H54 (cell line): ENCODE measurements at regions not wholly inside any gene's neighbourhood (a gene's known extent, or its start where the extent isn't known, plus 50 kb on each side); places are given as distances from the start of the nearest gene placed in this dataset.
A peak's percentile ranks its signal among the peaks of the same experiment; 100 is the strongest.

Source experiments
- DNase-seq: peaks from one replicate; pipeline ENCODE4 v3.0.0; 2011; ENCODE audit warnings: low spot score, mixed read lengths; ENCODE audit not compliant: insufficient read length
- FAIRE-seq: peaks from 3 replicates; lab custom pipeline; 2011; peaks lifted over from hg19 to GRCh38; lab: Jason Lieb, UNC
- POLR2A ChIP-seq: IDR thresholded peaks from 2 replicates; pipeline ENCODE4 v1.6.1; 2011; ENCODE audit warnings: low read depth, mild to moderate bottlenecking, low read length

- no peak for TF ChIP-seq POLR2A
- DNase-seq (no peak), FAIRE-seq (no peak)
Observed at GRCh38 chr3:193800138-193801043, 207.4 kb downstream of the OPA1 start.

GRCh38 chr3:193801097-193801496 lies 208.1 kb downstream of the OPA1 start:
- FAIRE-seq (no peak), DNase-seq (no peak)
- TF ChIP-seq POLR2A, result no peak

GRCh38 chr3:193803288-193803687 lies 210.3 kb downstream of the OPA1 start:
- FAIRE-seq (no peak), DNase-seq (no peak)
- TF ChIP-seq POLR2A, result no peak

DNA sequence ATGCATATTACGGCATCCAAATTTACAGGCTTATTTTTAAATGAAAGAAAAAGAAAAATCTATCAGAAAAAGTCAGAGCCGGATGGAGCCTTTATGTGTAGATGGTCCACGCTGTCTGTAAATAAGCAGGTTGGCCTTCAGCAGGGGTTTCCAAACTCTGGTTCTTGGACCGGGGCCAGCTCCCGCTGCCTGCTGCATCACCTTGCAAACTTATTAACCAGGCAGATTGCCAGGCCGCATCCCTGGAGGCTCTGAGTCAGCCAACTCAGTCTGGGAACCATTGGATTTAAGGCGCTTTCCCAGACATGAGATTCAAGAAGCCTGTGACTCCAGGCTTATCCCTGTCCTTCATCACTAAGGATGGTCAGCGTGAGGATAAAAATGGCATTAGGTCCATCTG lies 212.4 kb downstream of the OPA1 start:
- TF ChIP-seq POLR2A, result no peak
- peak; percentile 92 for FAIRE-seq
- DNase-seq, result peak; percentile 77

DNA sequence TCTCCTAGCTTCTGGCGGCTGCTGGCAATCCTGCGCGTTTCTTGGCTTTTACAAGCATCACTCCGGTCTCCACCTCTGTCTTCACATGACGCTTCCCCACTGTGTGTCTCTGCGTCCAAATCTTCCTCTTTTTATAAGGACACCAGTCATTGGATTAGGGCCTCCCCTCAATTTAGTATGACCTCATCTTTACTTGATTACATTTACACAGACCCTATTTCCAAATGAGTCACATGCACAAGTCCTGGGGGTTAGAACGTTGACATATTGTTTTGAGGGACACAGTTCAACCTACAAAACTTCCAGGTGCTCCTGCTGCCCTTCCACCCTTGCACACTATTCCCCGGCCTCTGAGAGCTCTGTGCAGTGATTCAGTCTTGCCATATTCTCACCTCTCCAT lies 215.3 kb downstream of the OPA1 start:
- TF ChIP-seq POLR2A, result no peak
- no peak for FAIRE-seq
- no peak for DNase-seq

GRCh38 chr3:193809106-193809505 lies 216.1 kb downstream of the OPA1 start:
- TF ChIP-seq POLR2A, result no peak
- FAIRE-seq (no peak), DNase-seq (no peak)

DNA sequence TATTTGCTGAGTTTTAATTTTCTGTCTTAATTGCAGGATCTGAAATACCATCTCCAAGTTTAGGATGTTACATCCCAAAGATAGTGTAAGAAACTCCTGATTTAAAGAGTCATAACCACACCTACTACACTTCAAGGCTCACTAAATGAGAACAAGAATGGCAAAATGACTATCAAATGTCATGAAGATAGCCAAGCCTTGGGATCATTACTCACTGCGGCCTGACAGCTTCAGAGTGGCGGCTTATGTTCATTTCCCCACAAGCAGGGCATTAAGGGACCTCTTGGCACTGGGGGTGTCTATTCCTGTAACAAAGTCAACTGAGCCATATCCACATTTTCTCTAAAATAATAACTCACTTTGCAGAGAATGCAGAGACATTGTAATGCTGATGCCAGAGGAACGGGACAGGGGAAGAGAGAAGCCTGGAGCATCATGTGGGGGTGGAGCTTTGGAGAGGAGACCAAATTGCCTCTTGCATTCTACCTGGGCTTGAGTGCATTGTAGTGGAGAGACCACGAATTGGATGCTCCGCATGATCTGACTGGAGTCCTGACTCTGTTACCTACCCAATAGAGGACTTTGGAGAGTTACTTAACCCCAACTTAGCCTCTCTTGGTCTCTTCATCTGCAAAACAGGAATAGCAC lies 219.2 kb downstream of the OPA1 start:
- TF ChIP-seq POLR2A, result no peak
- FAIRE-seq, result no peak

GRCh38 chr3:193812791-193813500 lies 219.9 kb downstream of the OPA1 start:
- no peak for DNase-seq
- no peak for TF ChIP-seq POLR2A
- FAIRE-seq, result no peak

More for the DNA sequence above, 219.2 kb downstream of the OPA1 start:
- DNase-seq, result no peak

DNA sequence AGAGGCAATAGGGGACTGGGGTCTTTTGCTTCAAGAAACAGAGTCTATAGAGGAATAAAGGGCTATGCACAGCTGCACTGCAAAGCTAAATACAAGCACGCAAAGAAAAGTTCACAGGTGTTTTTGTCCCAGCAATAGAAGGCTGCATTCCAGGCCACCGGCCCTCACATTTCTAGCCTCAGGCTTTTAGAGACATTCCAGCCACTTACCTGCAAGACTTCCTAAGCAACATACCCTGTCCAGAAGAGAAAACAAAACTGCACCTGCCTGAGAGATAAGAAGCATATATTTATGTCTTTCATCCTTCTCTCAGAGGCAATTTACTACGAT lies 220.5 kb downstream of the OPA1 start:
- DNase-seq, result no peak
- FAIRE-seq, result no peak
- TF ChIP-seq POLR2A, result no peak

- DNase-seq, result no peak
- TF ChIP-seq POLR2A, result no peak
- FAIRE-seq, result no peak
Observed at GRCh38 chr3:193814166-193814892, 221.3 kb downstream of the OPA1 start.

DNA sequence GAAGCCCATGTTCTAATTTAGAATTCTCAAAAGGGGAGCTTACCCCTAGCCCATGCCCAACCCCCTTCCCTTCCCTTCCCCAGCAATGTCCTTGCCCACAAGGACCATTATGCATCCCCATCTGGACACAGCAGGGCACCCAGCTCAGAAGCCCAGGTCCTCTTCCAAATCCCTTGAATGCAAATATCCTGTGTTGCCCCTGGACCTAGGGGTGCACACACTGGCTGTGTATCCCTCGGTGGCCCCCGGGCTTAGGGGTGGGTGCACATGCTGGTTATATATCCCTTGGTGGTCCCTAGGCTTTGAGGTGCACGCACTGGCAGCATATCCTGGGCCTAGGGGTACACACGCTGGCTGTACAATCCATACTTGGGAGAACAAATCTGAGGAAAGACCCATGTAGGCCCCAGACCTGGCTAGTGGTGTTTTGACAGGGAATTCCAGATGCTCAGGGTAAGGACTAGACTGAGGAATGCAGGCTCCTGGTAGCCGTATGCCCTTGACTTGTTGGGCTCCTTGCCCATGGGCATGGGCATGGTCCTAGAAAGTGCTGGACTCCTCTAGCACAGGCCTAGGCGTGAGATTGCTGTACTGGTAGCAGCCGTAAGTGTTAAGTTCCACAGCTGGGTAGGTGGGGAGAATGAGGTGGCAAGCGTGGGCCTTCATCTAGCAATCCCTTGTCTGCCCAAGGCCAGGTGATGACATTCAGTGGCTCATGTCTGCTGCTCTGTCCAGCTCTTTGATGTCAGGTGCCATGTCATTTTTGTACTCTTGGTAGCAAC lies 222.4 kb downstream of the OPA1 start:
- no peak for DNase-seq

GRCh38 chr3:193816028-193816395 lies 223.0 kb downstream of the OPA1 start:
- no peak for TF ChIP-seq POLR2A
- no peak for FAIRE-seq
- no peak for DNase-seq

More for the DNA sequence above, 222.4 kb downstream of the OPA1 start:
- no peak for TF ChIP-seq POLR2A
- FAIRE-seq, result no peak

DNA sequence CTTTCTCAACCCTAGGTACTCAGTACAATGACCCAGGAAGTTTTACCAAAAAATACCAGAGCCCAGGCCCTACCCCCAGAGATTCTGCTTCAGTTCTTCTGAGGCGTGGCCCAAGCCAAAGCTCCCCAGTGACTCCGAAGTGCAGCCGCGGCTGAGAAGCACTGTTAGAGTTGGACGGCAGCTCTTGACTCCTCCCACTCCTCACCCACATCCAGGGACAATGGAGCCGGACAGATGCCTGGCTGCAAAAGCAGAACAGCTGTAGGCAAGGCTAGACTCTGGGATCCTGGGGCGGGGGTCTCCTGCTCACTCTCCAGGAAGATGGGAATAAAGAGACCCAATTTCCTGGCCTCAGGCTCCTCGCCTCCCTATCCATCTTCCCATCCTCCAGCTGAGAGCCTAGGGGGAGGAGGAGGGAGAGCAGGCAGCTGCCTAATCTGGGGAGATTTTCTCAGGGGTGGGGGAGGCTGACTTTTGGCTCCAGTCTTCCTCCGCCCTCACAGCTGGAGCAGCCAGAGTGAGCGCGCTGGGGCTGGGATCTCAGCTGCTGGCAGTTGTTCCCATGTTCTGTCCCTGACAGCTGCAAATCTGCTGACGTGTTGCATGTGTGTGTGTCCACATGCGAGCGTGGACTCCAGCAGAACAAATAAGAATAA lies 223.8 kb downstream of the OPA1 start:
- DNase-seq (no peak), FAIRE-seq (no peak)
- TF ChIP-seq POLR2A, result no peak
